HepG2 (cell line): ENCODE measurements at regions not wholly inside any gene's neighbourhood (a gene's known extent, or its start where the extent isn't known, plus 50 kb on each side); places are given as distances from the start of the nearest gene placed in this dataset.

Source experiments
- ATAC-seq: fragments of 200-7000 bp; cut with Tn5 transposase; 3 replicates; pipeline ENCODE4 v1.9.1; 2020; ENCODE audit warnings: mild to moderate bottlenecking, moderate library complexity
- BruUV-seq: library from RNA; stranded (reverse); fragments of 400-500 nt; replicated peaks from 2 replicates; lab custom pipeline; 2021; lab: Mats Ljungman, UMichigan
- CTCF ChIA-PET: fragments of 300-600 bp; formaldehyde crosslinking; extraction: SDS; loops from one replicate; lab custom pipeline; 2021; ENCODE audit warnings: low total read pairs, inconsistent platforms, low intra/inter-chr PET ratio; lab: Yijun Ruan, JAX
- POLR2A ChIA-PET: fragments of 350-600 bp; sonication (Branson Sonifier 250); formaldehyde crosslinking; loops from one replicate; lab custom pipeline; 2020; ENCODE audit warnings: antibody characterized with exemption, inconsistent platforms; lab: Yijun Ruan, JAX
- DNase-seq: peaks from one replicate; pipeline ENCODE4 v3.0.0-alpha.2; 2015; ENCODE audit warnings: low spot score
- FAIRE-seq: peaks from 3 replicates; lab custom pipeline; 2011; peaks lifted over from hg19 to GRCh38; lab: Jason Lieb, UNC
- H2AFZ ChIP-seq: one replicate; pipeline ENCODE4 v1.6.1; 2011; ENCODE audit warnings: low read length, inconsistent platforms
- H3K27ac ChIP-seq: fragments of 300-600 bp; 3 replicates; pipeline ENCODE4 v1.8.0; 2011; ENCODE audit warnings: mixed run types, mild to moderate bottlenecking, mixed read lengths, low read length, inconsistent platforms; ENCODE audit not compliant: insufficient read depth; ENCODE audit errors: extremely low read length
- H3K27me3 ChIP-seq, 2 experiments: fragments of 200-600 bp in 1 of 2; 2 replicates in 1 of 2; 3 replicates in 1 of 2; pipeline versions ENCODE4 v1.6.0 to v1.8.0; 2011; ENCODE audit warnings: low read length in 2 of 2, mild to moderate bottlenecking in 2 of 2, moderate library complexity in 2 of 2, inconsistent platforms in 1 of 2; ENCODE audit not compliant: insufficient read depth in 2 of 2, control insufficient read depth in 1 of 2
- H3K36me3 ChIP-seq, 2 experiments: fragments of 200-600 bp in 1 of 2; replicated peaks in 1 of 2; 2 replicates in 1 of 2; 3 replicates in 1 of 2; pipeline versions ENCODE4 v1.5.1 to v1.8.0; 2011; ENCODE audit warnings: low read length in 2 of 2, inconsistent platforms in 1 of 2; ENCODE audit not compliant: insufficient read depth in 2 of 2, control insufficient read depth in 1 of 2
- H3K4me1 ChIP-seq: 2 replicates; pipeline ENCODE4 v1.5.1; 2012; ENCODE audit warnings: low read length, inconsistent platforms; ENCODE audit not compliant: insufficient read depth
- H3K4me2 ChIP-seq: 2 replicates; pipeline ENCODE4 v1.6.0; 2011; ENCODE audit warnings: low read depth, low read length, inconsistent platforms
- H3K4me3 ChIP-seq, 3 experiments: fragments of 200-600 bp in 1 of 3; sonication (generic), shearing (Covaris generic) in 1 of 3; replicated peaks in 1 of 3; 2 replicates each; pipeline ENCODE4 v1.5.1; 2011 to 2016; ENCODE audit warnings: low read length in 3 of 3, inconsistent platforms in 2 of 3, low read depth in 2 of 3, mild to moderate bottlenecking in 2 of 3, control low read depth in 1 of 3, mixed read lengths in 1 of 3; ENCODE audit not compliant: insufficient read depth in 1 of 3
- H3K79me2 ChIP-seq: one replicate; pipeline ENCODE4 v1.6.1; 2011; ENCODE audit warnings: low read length, inconsistent platforms; ENCODE audit not compliant: insufficient read depth
- H3K9ac ChIP-seq: 2 replicates; pipeline ENCODE4 v1.6.0; 2011; ENCODE audit warnings: mild to moderate bottlenecking, low read depth, low read length, inconsistent platforms; ENCODE audit not compliant: insufficient read depth
- H3K9me3 ChIP-seq: 2 replicates; pipeline ENCODE4 v1.5.1; 2012; ENCODE audit warnings: mild to moderate bottlenecking, low read length
- H4K20me1 ChIP-seq: 2 replicates; pipeline ENCODE4 v1.6.0; 2011; ENCODE audit warnings: inconsistent platforms, mild to moderate bottlenecking, low read length, moderate library complexity; ENCODE audit not compliant: insufficient read depth
- AHR ChIP-seq: IDR thresholded peaks from 2 replicates; pipeline ENCODE4 v1.6.1; 2018; ENCODE audit warnings: missing genetic modification reagents, missing compliant biosample characterization
- CCAR2 ChIP-seq: fragments of 200-400 bp; formaldehyde crosslinking; optimal IDR thresholded peaks from 2 replicates; pipeline ENCODE3; 2018; ENCODE audit warnings: low read depth, mild to moderate bottlenecking, low read length, moderate library complexity
- HCFC1 ChIP-seq: fragments of 150-350 bp; IDR thresholded peaks from 2 replicates; pipeline ENCODE4 v1.6.1; 2014; ENCODE audit warnings: low read depth, low read length
- KAT7 ChIP-seq: IDR thresholded peaks from 2 replicates; pipeline ENCODE4 v1.6.1; 2018; ENCODE audit warnings: borderline replicate concordance, missing compliant biosample characterization
- MXI1 ChIP-seq: IDR thresholded peaks from 3 replicates; pipeline ENCODE4 v1.6.1; 2012; ENCODE audit warnings: low read depth, low read length, inconsistent platforms, borderline replicate concordance
- PRDM15 ChIP-seq: sonication (generic); formaldehyde crosslinking; IDR thresholded peaks from 2 replicates; pipeline ENCODE4 v1.4.0; 2020; ENCODE audit warnings: missing genetic modification reagents
- RBM39 ChIP-seq: fragments of 200-400 bp; formaldehyde crosslinking; IDR thresholded peaks from one replicate; pipeline ENCODE4 v1.6.1; 2018; ENCODE audit warnings: antibody characterized with exemption, mild to moderate bottlenecking, low read depth, low read length; ENCODE audit not compliant: poor library complexity, severe bottlenecking
- TOE1 ChIP-seq: sonication (generic); formaldehyde crosslinking; IDR thresholded peaks from 2 replicates; pipeline ENCODE4 v1.4.0; 2020; ENCODE audit warnings: mild to moderate bottlenecking, missing genetic modification reagents
- ZNF441 ChIP-seq: sonication (generic); formaldehyde crosslinking; IDR thresholded peaks from 2 replicates; pipeline ENCODE4 v1.7.0; 2021; ENCODE audit warnings: missing genetic modification reagents, borderline replicate concordance
- WGBS: methylation state at CpG from one replicate; pipeline ENCODE4 v1.1.6; 2017; ENCODE audit warnings: low lambda C conversion rate; 5-methylcytosine and 5-hydroxymethylcytosine counted together
- in situ Hi-C: cut with HindIII; loops from 2 replicates; pipeline ENCODE4 v1.10.0; 2017; ENCODE audit warnings: low pct_unique_long_range_greater_than_20kb; ENCODE audit not compliant: extremely low pct_ligation_motif_present
- intact Hi-C: fragments of 100-400 bp; cut with micrococcal nuclease; formaldehyde crosslinking; loops from one replicate; pipeline ENCODE4 v1.10.0; 2022; ENCODE audit not compliant: unreplicated experiment

- CTCF ChIA-PET = interaction anchor here (1.7 kb wide), 1 partner anchor 144 kb away, joined by 7 read pairs; no protein-coding TSS in a partner anchor
- DNase-seq = no peak
- Histone ChIP-seq H2AFZ (no peak overlapping the region), H3K9ac (no peak overlapping the region), H3K4me3 (no peak overlapping the region), H3K36me3 (no peaks in the 10 kb centered on the region), H3K27ac (no peak overlapping the region), H3K27me3 (no peaks in the 10 kb centered on the region), H3K4me1 (no peaks in the 10 kb centered on the region), H4K20me1 (no peaks in the 10 kb centered on the region), H3K4me2 (no peak overlapping the region), H3K79me2 (no peaks in the 10 kb centered on the region), H3K9me3 (0 out of 2 replicates have a peak, but pooled peaks cover 4% of the 10 kb centered on the region)
- BruUV-seq = no TSS peak
- FAIRE-seq = no peak
- TF ChIP-seq KAT7 (CRISPR knock-in tag) (no peak), CCAR2 (no peak), TOE1 (no peak), PRDM15 (CRISPR knock-in tag) (no peak), ZNF441 (CRISPR knock-in tag) (no peak), HCFC1 (no peak), RBM39 (no peak), MXI1 (no peak), AHR (no peak)
- in situ Hi-C loops = no loop called here
- POLR2A ChIA-PET = no interaction called here
- WGBS = 3% methylated on average over 3 of the region's 3 CpGs
- intact Hi-C loops = no loop called here
- no peak for ATAC-seq
Measured at GRCh38 chr14:36027354-36027753, 149.2 kb downstream of the PTCSC3 start.
